Activated T-cell treated with anti-CD3 and anti-CD28 coated beads for 48 hours (primary cell): ENCODE measurements at regions not wholly inside any gene's neighbourhood (a gene's known extent, or its start where the extent isn't known, plus 50 kb on each side); places are given as distances from the start of the nearest gene placed in this dataset.

Source experiments
- DNase-seq: peaks from one replicate; pipeline ENCODE4 v3.0.0-alpha.2; 2020; ENCODE audit warnings: low read depth

GRCh38 chr16:73214825-73215677 lies 167.1 kb upstream of the ZFHX3 start:
- DNase-seq = no peak

- DNase-seq = no peak
These were observed 166.0 kb upstream of the ZFHX3 start for GRCh38 chr16:73213732-73214455.

GRCh38 chr16:73212431-73212830 lies 164.5 kb upstream of the ZFHX3 start:
- no peak for DNase-seq

DNA sequence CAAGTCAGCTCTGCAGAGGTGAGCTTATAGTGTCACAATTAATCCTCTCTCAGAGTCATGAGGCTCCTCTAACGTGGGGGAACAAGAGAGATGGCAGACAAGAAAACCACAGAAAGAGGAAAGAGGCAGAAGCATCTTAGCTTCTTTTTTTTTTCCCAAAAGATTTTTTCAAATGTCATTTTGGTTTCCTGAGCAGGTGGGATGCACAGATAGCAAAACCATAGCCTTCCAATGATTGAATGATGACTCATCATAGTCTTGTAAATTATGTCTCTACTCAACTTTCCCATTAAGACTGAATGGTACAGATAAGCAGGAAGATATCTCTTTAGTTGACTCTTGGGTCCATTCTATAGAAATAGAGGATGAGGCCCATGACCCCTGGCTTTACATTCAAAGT lies 162.8 kb upstream of the ZFHX3 start:
- DNase-seq = no peak

DNA sequence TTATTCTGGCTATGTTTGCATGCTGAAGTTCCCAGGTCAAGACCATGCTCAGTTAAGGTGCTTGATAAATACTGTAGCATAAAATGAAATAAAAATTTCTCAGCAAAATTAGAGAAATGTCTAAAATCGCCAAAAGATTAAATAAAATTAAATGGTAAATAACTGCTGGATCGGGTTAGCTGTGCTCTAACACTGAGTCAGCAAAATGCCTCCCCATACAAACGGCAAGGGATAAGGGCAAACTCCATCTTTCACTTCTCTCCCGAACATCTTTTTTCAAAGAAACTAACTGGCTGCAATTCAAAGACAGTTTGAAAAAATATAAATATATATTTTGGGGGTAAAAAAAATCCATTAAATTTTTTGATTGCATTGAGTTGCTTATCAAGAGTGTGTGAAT lies 162.2 kb upstream of the ZFHX3 start:
- DNase-seq = no peak

DNA sequence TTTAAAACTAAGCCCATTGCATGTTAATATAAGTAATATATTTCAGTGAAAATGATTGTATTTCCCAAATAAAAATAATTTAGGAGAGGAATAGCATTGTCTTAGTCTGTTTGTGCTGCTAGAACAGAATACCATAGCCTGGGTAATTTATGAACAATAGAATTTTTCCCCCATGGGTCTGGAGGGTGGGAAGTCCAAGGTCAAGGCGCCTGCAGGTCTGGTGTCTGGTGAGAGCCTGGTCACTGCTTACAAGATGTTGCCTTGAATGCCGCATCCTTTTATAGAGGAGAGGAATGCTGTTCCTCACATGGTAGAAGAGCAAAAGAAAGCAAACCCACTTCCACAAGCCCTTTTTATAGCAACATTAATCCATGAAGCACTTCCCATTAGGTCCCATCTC lies 161.3 kb upstream of the ZFHX3 start:
- no peak for DNase-seq

GRCh38 chr16:73206151-73206707 lies 158.3 kb upstream of the ZFHX3 start:
- DNase-seq = no peak

DNA sequence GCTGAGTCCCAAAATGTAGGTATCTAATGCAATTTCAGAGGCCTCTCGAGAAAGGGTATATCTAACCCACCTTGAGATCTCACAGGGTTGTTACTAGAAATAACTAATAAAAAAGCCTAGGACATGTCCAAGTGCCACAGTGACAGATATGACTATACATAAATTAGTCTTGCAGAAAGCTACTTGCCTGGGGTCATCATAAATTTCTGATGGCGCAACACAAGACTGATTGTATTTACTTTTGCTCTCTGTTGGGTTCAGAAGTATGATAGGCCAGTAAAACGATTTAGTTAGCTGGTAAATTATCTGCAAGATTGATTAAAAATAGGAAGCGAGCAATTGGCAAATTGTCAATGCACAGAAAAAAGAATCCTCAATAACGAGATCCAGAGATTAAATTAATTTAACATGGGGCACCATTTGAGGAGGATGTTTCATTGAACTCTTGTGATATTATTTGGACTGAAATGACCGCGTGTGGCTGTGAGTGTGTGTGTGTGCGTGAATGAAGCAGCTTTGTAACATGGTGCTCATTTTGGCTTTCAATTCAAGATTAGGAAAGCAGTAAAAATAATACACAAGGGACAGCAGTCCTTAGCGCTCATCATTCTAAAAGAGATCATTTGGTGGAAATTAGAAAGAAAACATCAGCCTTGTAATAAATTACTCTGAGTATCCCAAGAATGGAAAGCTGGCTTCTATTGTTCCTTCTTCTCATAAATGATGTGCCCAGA lies 157.4 kb upstream of the ZFHX3 start:
- no peak for DNase-seq

DNA sequence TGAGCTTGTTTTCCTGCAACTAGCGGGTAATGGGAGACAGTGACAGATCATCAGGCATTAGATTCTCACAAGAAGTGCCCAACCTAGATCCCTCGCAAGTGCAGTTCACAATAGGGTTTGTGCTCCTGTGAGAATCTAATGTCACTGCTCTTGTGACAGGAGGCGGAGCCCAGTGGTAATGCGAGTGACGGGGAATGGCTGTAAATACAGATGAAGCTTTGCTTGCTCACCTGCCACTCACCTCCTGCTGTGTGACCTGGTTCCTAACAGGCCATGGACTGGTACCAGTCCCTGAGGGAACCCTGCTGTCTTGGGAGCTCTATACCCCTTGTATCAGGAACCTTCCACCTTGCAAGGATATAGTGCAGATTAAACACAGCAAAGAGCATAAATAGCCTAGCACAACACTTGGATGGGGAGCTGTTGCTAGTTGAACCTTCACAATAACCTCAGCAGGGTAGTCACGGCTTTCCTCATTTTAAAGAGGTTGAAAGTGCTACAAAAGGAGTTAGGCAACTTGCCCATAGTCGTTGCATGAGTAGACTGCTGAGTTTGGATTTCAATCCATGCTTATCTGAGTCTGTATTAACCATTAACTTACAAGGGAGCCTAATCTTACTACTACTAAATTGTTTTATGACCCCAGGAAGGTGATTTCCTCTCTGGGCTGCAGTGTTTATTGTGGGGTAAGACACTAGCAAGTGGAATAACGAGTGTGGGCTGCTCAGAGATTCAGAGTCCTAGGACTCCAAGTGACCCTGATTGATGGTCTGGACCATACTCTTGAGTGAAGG lies 156.6 kb upstream of the ZFHX3 start:
- no peak for DNase-seq

DNA sequence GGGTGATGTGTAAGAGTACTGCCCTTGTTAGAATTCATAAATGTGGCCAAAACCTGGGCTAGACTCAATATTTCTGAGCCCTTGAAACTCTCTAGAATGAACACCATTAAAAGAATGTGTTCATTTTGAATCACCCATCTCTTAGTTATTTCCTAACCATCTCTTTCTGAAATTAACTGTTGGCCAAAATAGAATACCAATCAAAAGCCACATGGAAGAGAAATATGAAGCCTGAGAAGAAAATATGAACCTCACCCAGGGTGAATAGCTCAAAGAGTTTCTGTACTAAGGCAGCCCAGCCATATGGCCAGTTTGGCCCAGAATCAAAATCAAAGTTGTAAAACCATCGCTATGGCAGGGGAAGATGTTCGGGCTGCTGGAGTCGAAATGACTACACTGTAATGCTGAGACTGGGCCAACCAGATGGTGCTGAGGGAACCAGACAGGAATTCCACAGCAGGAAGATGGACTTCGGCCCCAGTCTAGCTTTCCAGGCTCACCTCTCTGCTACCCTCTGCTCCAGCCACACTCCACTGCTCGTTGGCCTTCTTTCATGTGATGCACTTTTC lies 154.3 kb upstream of the ZFHX3 start:
- no peak for DNase-seq

DNA sequence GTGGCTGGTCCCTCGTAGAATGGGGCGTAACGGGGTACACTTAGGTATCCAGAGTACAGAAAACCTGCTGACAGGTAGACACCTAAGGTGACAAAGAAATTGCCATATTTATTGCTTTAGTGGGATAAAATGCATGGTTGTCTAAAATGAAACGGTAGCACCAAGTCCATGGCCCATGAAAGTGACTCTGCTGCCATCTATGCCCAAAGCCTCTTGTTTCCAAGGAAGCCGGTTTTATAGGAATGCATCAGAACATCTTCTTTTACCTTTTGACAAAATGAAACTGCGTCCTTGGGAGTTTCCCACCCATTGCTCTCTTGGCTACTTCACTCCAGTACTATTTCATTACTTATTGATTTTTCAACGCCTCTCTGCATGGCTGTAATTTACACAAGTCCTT lies 151.3 kb upstream of the ZFHX3 start:
- DNase-seq = no peak

- DNase-seq = no peak
These were observed 150.6 kb upstream of the ZFHX3 start for GRCh38 chr16:73198481-73198880.

GRCh38 chr16:73197598-73197997 lies 149.7 kb upstream of the ZFHX3 start:
- no peak for DNase-seq

- DNase-seq = peak; percentile 2
These were observed 148.7 kb upstream of the ZFHX3 start for GRCh38 chr16:73196670-73197069.

- DNase-seq = no peak
These were observed 145.5 kb upstream of the ZFHX3 start for GRCh38 chr16:73193464-73193863.

DNA sequence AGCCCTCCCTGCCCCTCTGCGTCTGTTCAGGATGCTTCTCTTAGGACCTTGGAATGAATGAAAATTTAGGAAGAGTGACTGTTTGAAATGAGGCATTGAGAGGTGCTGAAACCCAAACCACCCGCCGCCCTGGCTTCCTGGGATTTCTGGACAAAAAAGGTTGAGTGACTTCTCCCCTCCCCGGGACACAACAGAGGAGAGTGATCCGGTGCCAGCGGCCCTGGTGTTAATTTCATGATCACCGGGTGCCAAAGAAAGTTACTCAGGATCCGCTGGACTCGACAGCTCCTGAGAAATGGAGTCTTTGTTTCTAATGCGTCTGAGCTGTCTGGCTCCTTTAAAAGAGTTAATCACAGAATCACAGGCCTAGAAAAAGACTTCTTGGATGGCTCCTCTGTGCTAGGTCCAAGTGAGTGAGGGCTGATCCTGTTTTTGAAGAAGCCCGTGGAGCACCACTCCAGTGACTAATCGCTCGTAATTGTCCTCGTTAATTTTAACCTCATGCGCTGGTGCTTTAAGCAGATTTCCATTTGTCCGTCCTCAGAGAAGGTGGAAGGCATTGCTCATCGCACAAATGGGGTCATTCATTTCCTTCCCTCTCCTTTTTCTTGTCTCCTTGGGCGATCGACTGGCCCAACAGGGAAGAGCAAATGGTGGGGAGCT lies 144.4 kb upstream of the ZFHX3 start:
- DNase-seq = no peak

DNA sequence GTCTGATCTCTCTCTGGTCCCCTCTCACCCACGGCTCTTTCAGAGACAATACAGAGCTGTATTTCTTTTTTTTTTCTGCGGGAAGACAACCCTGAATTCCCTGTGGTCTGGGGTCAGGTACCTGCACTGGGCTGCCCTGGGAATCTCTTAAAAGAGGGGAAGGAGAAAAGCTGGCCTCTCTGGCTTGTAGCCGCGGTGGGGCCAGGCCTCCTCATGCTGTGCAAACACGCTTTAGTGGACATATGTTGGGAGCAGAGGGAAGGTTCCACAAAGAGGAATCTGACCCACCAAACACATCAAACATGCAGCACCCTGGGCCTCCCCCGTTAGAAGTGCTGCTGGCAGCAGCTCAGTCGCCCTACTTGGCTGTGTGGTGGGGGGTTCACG lies 143.7 kb upstream of the ZFHX3 start:
- DNase-seq = no peak

DNA sequence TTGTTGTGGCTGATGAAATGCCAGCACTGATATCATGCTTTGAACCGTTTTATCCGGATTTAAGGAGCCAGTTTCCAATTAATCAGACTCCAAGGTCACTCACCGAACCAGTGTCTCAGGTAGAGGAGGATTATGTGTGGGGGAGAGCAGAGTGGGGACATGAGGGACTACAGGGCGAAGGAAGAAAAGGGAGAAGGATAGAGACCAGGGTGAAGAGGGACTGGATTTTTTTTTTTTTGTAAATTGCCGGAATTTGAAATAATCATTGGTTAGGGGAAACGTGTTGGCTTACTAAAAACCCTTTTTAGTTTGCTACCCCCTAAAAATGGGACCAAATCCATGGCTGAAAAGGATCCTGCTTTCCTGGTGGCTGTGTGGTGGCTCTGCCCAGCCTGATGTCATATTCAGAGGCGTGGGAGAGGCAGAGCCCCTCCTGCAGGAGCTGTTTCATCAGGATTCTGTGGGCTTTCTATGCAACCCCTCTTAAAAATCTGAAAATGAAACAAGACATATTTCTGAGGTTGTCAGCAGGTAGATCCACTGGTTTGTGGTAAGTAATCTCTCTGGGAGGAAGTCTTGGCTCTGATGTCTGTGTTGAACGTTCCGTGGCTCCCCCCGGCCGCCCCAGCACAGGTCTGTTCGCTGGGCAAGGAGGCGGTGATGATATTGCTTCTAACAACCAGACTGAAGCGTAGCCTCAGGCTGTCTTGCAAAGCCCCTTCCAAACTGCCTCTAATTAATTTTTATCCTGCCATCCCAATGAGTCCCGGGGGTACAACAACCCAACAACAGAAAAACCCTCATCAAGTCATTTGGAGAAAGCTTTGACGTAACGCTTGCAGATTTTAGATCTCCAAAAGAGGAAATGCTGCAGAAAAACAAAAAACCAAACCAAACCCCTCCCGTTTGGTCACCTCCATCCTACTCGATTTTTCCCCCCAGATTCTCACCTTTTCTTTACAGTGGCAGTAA lies 143.0 kb upstream of the ZFHX3 start:
- DNase-seq = no peak

DNA sequence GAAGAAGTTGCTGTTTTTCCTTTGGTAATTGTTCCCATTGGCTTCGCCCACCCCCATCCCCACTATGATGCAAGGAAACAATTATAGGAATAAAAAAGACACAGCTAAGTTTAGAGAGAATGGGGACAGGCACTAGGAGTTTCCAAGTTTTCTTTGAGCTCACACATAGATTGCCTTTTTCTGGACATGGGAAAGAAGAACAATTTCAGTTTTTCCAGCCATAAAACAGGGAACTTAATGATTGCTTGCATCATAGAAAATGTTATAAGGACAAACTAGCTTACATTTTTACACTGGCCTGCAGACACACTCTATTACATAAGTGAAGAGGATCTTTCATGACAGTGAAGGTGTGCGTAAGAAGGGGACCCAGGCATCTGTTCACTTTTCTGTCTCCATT lies 142.3 kb upstream of the ZFHX3 start:
- no peak for DNase-seq

DNA sequence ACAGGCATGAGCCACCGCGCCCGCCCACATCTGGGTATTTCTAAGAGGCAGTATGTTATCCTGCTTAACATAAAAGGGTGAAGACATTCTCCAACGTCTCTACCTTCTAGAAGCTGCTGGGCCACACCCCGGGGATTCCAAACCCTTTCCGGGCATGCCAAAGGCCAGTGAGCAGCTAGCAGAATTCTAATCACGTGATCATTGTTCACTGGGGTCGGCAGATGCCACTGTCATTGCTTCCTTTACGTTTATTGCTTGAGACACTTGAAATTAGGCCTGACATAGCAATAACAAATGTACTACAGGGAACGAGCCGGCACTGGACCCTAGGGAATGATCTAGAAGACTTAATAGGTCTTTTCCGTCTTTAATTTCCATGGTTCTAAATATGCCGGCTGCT lies 141.2 kb upstream of the ZFHX3 start:
- no peak for DNase-seq
